ENCODE measurements at regions not wholly inside any gene's neighbourhood (a gene's known extent, or its start where the extent isn't known, plus 50 kb on each side); places are given as distances from the start of the nearest gene placed in this dataset.

- H3K4me3 ChIP-seq (ENCODE audit: low read length): no peak overlapping the region
- TF ChIP-seq CTCF (IDR thresholded peaks at IDR 0.05; ENCODE audit: insufficient read depth, low read depth, low read length, missing control alignments): no peak
Observed at GRCh38 chr20:8969146-8969583, 99.7 kb upstream of the PLCB4 start.

GRCh38 chr20:8971669-8972316 is 97.1 kb upstream of the PLCB4 start:
- no peak for DNase-seq (ENCODE audit: low read depth)
- TF ChIP-seq CTCF (IDR thresholded peaks at IDR 0.05; ENCODE audit: insufficient read depth, low read depth, low read length, missing control alignments): no peak
- no peak overlapping the region for H3K4me3 ChIP-seq (ENCODE audit: low read length)

More at GRCh38 chr20:8969146-8969583, 99.7 kb upstream of the PLCB4 start:
- no peak for DNase-seq (ENCODE audit: low read depth)

GRCh38 chr20:8972963-8973705 is 95.8 kb upstream of the PLCB4 start:
- no peak for DNase-seq (ENCODE audit: low read depth)
- TF ChIP-seq CTCF (IDR thresholded peaks at IDR 0.05; ENCODE audit: insufficient read depth, low read depth, low read length, missing control alignments): no peak
- H3K4me3 ChIP-seq (ENCODE audit: low read length): no peak overlapping the region

- DNase-seq (ENCODE audit: low read depth): no peak
- no peak for TF ChIP-seq CTCF (IDR thresholded peaks at IDR 0.05; ENCODE audit: insufficient read depth, low read depth, low read length, missing control alignments)
- H3K4me3 ChIP-seq (ENCODE audit: low read length): no peak overlapping the region
Observed at GRCh38 chr20:8974009-8974708, 94.7 kb upstream of the PLCB4 start.

- peak; percentile 2 for DNase-seq (ENCODE audit: low read depth)
- H3K4me3 ChIP-seq (ENCODE audit: low read length): no peak overlapping the region
- TF ChIP-seq CTCF (IDR thresholded peaks at IDR 0.05; ENCODE audit: insufficient read depth, low read depth, low read length, missing control alignments): no peak
Observed at GRCh38 chr20:8981482-8981881, 87.4 kb upstream of the PLCB4 start.

GRCh38 chr20:8983478-8984345 is 85.2 kb upstream of the PLCB4 start:
- no peak for DNase-seq (ENCODE audit: low read depth)
- H3K4me3 ChIP-seq (ENCODE audit: low read length): no peak overlapping the region
- no peak for TF ChIP-seq CTCF (IDR thresholded peaks at IDR 0.05; ENCODE audit: insufficient read depth, low read depth, low read length, missing control alignments)

Measured in epithelial cell of esophagus (primary cell).